ENCODE measurements at regions not wholly inside any gene's neighbourhood (a gene's known extent, or its start where the extent isn't known, plus 50 kb on each side); places are given as distances from the start of the nearest gene placed in this dataset.

GRCh38 chr1:4489486-4489885 is 164.9 kb upstream of the AJAP1 start:
- TF ChIP-seq EZH2phosphoT487 (IDR thresholded peaks at IDR 0.05; ENCODE audit: low read depth): no peak
- TF ChIP-seq, protein P1, sequence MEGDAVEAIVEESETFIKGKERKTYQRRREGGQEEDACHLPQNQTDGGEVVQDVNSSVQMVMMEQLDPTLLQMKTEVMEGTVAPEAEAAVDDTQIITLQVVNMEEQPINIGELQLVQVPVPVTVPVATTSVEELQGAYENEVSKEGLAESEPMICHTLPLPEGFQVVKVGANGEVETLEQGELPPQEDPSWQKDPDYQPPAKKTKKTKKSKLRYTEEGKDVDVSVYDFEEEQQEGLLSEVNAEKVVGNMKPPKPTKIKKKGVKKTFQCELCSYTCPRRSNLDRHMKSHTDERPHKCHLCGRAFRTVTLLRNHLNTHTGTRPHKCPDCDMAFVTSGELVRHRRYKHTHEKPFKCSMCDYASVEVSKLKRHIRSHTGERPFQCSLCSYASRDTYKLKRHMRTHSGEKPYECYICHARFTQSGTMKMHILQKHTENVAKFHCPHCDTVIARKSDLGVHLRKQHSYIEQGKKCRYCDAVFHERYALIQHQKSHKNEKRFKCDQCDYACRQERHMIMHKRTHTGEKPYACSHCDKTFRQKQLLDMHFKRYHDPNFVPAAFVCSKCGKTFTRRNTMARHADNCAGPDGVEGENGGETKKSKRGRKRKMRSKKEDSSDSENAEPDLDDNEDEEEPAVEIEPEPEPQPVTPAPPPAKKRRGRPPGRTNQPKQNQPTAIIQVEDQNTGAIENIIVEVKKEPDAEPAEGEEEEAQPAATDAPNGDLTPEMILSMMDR (IDR thresholded peaks at IDR 0.05; ENCODE audit: low read depth, low read length): no peak
